ENCODE measurements at regions not wholly inside any gene's neighbourhood (a gene's known extent, or its start where the extent isn't known, plus 50 kb on each side); places are given as distances from the start of the nearest gene placed in this dataset.

DNA sequence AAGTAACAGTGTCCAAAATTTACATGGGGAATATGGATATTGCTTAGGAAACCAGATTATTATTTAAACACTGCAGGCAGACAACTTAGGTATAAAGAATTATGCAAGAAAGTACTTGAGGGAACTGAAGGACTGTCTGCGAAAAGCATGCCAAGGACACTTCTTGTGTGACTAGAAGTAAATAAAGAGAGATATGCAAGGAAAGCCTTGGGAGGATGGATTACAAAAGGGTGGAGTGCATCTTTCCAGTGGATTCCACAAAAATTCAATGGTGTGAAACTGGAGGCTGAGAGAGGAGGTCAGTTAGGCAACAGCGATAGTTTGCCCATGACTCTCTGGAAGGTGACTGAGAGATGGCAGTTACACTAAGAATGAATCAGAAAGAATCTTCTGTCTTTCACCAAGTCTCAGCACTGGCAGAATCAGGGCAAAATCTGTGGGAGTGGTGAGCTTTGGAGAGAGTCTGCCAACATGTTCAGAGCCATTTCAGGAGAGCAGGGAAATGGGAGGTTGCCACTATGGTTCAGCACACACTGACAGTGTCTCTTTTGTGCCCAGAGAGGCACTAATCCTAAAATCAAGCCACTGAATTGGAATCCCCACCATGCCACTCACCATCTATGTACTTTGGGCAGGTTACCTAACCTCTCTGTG, 331.6 kb downstream of the BMPER start:
- H3K36me3 Mint-ChIP-seq: no peaks in the 10 kb centered on the region
- ChIA-PET CTCF (no interaction called here), POLR2A (no interaction called here)
- no peaks in the 10 kb centered on the region for H3K27me3 Mint-ChIP-seq
- Histone ChIP-seq H3K4me1 (ENCODE audit: control insufficient read depth in 1 of 2, extremely low read depth in 1 of 2, insufficient read depth in 2 of 2, low read length in 2 of 2) (no peaks in the 10 kb centered on the region), H3K36me3 (ENCODE audit: control insufficient read depth in 2 of 2, extremely low read depth in 1 of 2, insufficient read depth in 1 of 2, low read length in 1 of 2) (no peaks in the 10 kb centered on the region), H3K27ac (ENCODE audit: low read length) (no peak overlapping the region), H3K27me3 (replicated peaks in 1 of 2; ENCODE audit: control insufficient read depth in 2 of 2, extremely low read depth in 1 of 2, insufficient read depth in 2 of 2, low read length in 1 of 2) (no peaks in the 10 kb centered on the region), H3K4me3 (ENCODE audit: control insufficient read depth in 1 of 2, extremely low read depth in 1 of 2, low read length in 1 of 2) (no peak overlapping the region), H3K9me3 (no peaks in the 10 kb centered on the region)
- DNase-seq (no peak), ATAC-seq (replicated peaks in 1 of 4) (no peak)
- WGBS (ENCODE audit: insufficient coverage): 92% methylated on average over 1 of the region's 2 CpGs
- no peaks in the 10 kb centered on the region for H3K4me1 Mint-ChIP-seq
- no peak overlapping the region for H3K4me3 Mint-ChIP-seq
- peaks cover 2 to 8% (median 6%) of the 10 kb centered on the region in 3 donors for H3K9me3 Mint-ChIP-seq
- H3K27ac Mint-ChIP-seq: no peak overlapping the region

DNA sequence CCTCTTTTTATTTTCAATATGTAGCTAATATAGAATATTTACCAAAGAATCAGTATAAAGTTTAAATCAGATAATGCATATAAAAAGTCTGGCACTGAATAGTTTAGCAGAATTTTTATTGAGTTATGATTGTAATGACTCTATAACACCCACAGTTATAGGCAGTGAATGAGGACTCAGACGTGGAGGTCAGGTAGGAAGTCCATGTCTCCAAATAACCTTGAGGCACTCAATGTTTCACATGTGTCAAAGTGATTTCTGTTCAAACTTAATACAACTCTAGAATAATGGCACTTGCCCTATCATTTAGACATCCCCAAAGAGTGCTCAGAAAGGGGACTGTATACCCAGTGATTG, 332.1 kb downstream of the BMPER start:
- no CpG with 5 or more reads among the region's 1 CpG for WGBS (ENCODE audit: insufficient coverage)
- Mint-ChIP-seq H3K27ac (no peak overlapping the region), H3K36me3 (no peaks in the 10 kb centered on the region), H3K9me3 (peaks cover 1 to 4% (median 3%) of the 10 kb centered on the region in 3 donors), H3K4me1 (no peaks in the 10 kb centered on the region), H3K4me3 (no peak overlapping the region), H3K27me3 (no peaks in the 10 kb centered on the region)
- CTCF ChIA-PET: no interaction called here
- POLR2A ChIA-PET: no interaction called here
- Histone ChIP-seq H3K27me3 (replicated peaks in 1 of 2; ENCODE audit: control insufficient read depth in 2 of 2, extremely low read depth in 1 of 2, insufficient read depth in 2 of 2, low read length in 1 of 2) (no peaks in the 10 kb centered on the region), H3K9me3 (no peaks in the 10 kb centered on the region), H3K4me1 (ENCODE audit: control insufficient read depth in 1 of 2, extremely low read depth in 1 of 2, insufficient read depth in 2 of 2, low read length in 2 of 2) (no peaks in the 10 kb centered on the region), H3K36me3 (ENCODE audit: control insufficient read depth in 2 of 2, extremely low read depth in 1 of 2, insufficient read depth in 1 of 2, low read length in 1 of 2) (no peaks in the 10 kb centered on the region), H3K27ac (ENCODE audit: low read length) (no peak overlapping the region), H3K4me3 (ENCODE audit: control insufficient read depth in 1 of 2, extremely low read depth in 1 of 2, low read length in 1 of 2) (no peak overlapping the region)
- DNase-seq (no peak), ATAC-seq (replicated peaks in 1 of 4) (no peak)

DNA sequence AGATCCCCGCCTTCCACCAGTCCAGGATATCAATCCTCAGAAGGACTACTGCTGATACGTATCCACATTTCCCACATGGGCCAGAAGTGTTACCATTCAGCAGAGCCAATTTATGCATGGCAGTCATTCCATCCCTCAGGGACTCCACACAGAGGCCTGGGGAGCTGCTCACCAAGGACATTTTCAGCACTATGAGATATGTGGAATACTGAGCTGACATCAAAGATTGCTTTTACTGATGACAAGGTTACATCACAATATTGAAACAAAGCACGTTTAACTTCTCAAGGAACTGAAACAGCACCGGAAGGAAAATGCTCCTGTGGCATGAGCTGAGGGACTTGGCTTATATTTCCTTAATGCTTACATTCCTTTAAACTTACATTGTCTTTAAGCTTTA, 335.1 kb downstream of the BMPER start:
- H3K4me1 ChIP-seq (ENCODE audit: control insufficient read depth in 1 of 2, extremely low read depth in 1 of 2, insufficient read depth in 2 of 2, low read length in 2 of 2): no peaks in the 10 kb centered on the region
- ChIA-PET CTCF (no interaction called here), POLR2A (no interaction called here)
- H3K36me3 ChIP-seq (ENCODE audit: control insufficient read depth in 2 of 2, extremely low read depth in 1 of 2, insufficient read depth in 1 of 2, low read length in 1 of 2): no peaks in the 10 kb centered on the region
- no peak overlapping the region for H3K4me3 ChIP-seq (ENCODE audit: control insufficient read depth in 1 of 2, extremely low read depth in 1 of 2, low read length in 1 of 2)
- no peaks in the 10 kb centered on the region for H3K9me3 ChIP-seq
- Mint-ChIP-seq H3K4me3 (no peak overlapping the region), H3K27ac (no peak overlapping the region), H3K27me3 (no peaks in the 10 kb centered on the region), H3K9me3 (peaks cover 0 to 11% (median 0%) of the 10 kb centered on the region in 3 donors), H3K36me3 (no peaks in the 10 kb centered on the region), H3K4me1 (no peaks in the 10 kb centered on the region)
- H3K27ac ChIP-seq (ENCODE audit: low read length): no peak overlapping the region
- no peak for ATAC-seq (replicated peaks in 1 of 4)
- WGBS (ENCODE audit: insufficient coverage): 100% methylated on average over 1 of the region's 4 CpGs
- DNase-seq: no peak
- no peaks in the 10 kb centered on the region for H3K27me3 ChIP-seq (replicated peaks in 1 of 2; ENCODE audit: control insufficient read depth in 2 of 2, extremely low read depth in 1 of 2, insufficient read depth in 2 of 2, low read length in 1 of 2)

DNA sequence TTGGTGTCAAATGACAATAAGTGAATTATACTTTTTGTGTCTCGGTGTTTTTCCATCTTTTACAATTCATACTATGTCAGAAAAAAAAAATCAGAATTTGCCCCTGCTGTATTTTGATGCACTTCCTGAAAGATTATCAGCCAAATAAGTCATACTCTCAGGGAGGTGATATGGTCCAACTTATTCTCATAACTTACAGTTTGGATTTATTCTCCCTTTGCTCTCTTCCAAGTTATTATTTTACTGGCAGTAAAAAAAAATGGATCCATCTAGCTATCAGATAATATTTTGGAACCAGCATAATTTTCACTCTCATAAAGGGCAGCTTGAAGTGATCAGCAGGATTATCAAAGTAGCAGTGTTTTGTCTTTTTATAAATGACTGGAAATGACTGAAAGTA, 337.1 kb downstream of the BMPER start:
- Mint-ChIP-seq H3K4me1 (no peaks in the 10 kb centered on the region), H3K9me3 (peaks cover 0 to 13% (median 1%) of the 10 kb centered on the region in 3 donors), H3K36me3 (no peaks in the 10 kb centered on the region), H3K4me3 (no peak overlapping the region), H3K27ac (no peak overlapping the region), H3K27me3 (no peaks in the 10 kb centered on the region)
- DNase-seq: no peak
- ATAC-seq (replicated peaks in 1 of 4): no peak
- H3K4me1 ChIP-seq (ENCODE audit: control insufficient read depth in 1 of 2, extremely low read depth in 1 of 2, insufficient read depth in 2 of 2, low read length in 2 of 2): no peaks in the 10 kb centered on the region
- H3K36me3 ChIP-seq (ENCODE audit: control insufficient read depth in 2 of 2, extremely low read depth in 1 of 2, insufficient read depth in 1 of 2, low read length in 1 of 2): no peaks in the 10 kb centered on the region
- no peak overlapping the region for H3K4me3 ChIP-seq (ENCODE audit: control insufficient read depth in 1 of 2, extremely low read depth in 1 of 2, low read length in 1 of 2)
- H3K27me3 ChIP-seq (replicated peaks in 1 of 2; ENCODE audit: control insufficient read depth in 2 of 2, extremely low read depth in 1 of 2, insufficient read depth in 2 of 2, low read length in 1 of 2): no peaks in the 10 kb centered on the region
- H3K27ac ChIP-seq (ENCODE audit: low read length): no peak overlapping the region
- WGBS (ENCODE audit: insufficient coverage): no CpG with 5 or more reads among the region's 1 CpG
- ChIA-PET CTCF (no interaction called here), POLR2A (interaction anchor here in 1 of 2 donors (0.6 kb wide), 1 partner anchor 9 kb away, joined by 3 read pairs; no protein-coding TSS in a partner anchor)
- no peaks in the 10 kb centered on the region for H3K9me3 ChIP-seq

DNA sequence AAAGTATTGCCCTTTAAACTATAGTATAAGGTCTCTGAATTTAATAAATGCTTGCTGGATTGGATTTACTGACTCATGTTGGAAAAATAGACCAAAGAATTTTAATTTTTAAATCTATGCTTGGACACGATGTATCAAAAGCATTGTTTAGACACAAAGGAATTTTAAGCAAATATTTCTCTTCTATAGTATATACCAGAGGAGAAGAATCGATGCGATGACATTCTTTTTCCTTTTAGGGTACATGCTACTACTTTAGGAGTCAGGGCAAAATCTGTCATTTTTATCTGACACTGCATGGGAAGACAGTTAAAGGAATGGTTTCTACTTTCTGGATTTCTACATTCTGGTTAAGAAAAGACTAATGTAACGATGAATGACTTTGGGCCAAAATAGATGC, 339.9 kb downstream of the BMPER start:
- H3K27ac Mint-ChIP-seq: no peak overlapping the region
- POLR2A ChIA-PET: no interaction called here
- WGBS (ENCODE audit: insufficient coverage): 80% methylated on average over 1 of the region's 4 CpGs

DNA sequence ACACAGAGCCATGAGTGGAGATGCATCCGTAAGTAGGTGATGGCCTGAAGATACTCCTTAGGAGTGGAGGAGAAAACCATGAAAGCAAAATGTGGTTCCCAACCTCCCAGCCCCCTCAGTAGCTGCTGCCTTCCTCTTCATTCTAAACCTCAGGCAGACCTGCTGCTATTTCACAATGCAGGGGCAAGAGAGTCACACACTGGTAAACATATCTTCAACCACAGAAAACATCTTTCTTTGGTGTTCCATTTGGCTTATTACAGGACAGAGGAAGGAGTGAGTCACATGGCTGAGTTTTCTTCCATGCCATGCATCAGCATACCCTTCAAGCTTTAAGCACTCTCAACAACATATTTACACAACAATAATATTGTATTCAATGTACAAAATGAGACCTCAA, 342.1 kb downstream of the BMPER start:
- WGBS (ENCODE audit: insufficient coverage): no CpG with 5 or more reads among the region's 1 CpG
- ATAC-seq (replicated peaks in 1 of 4): no peak
- ChIA-PET POLR2A (no interaction called here), CTCF (no interaction called here)
- no peaks in the 10 kb centered on the region for H3K4me1 Mint-ChIP-seq
- no peaks in the 10 kb centered on the region for H3K36me3 Mint-ChIP-seq
- Histone ChIP-seq H3K27me3 (replicated peaks in 1 of 2; ENCODE audit: control insufficient read depth in 2 of 2, extremely low read depth in 1 of 2, insufficient read depth in 2 of 2, low read length in 1 of 2) (no peaks in the 10 kb centered on the region), H3K4me3 (ENCODE audit: control insufficient read depth in 1 of 2, extremely low read depth in 1 of 2, low read length in 1 of 2) (no peak overlapping the region), H3K36me3 (ENCODE audit: control insufficient read depth in 2 of 2, extremely low read depth in 1 of 2, insufficient read depth in 1 of 2, low read length in 1 of 2) (no peaks in the 10 kb centered on the region), H3K27ac (ENCODE audit: low read length) (no peak overlapping the region), H3K9me3 (no peaks in the 10 kb centered on the region), H3K4me1 (ENCODE audit: control insufficient read depth in 1 of 2, extremely low read depth in 1 of 2, insufficient read depth in 2 of 2, low read length in 2 of 2) (no peaks in the 10 kb centered on the region)
- H3K27ac Mint-ChIP-seq: no peak overlapping the region
- DNase-seq: no peak
- H3K4me3 Mint-ChIP-seq: no peak overlapping the region
- H3K9me3 Mint-ChIP-seq: peaks cover 0 to 13% (median 1%) of the 10 kb centered on the region in 3 donors
- no peaks in the 10 kb centered on the region for H3K27me3 Mint-ChIP-seq

More for the DNA sequence above, 339.9 kb downstream of the BMPER start:
- peaks cover 0 to 13% (median 1%) of the 10 kb centered on the region in 3 donors for H3K9me3 Mint-ChIP-seq
- no peaks in the 10 kb centered on the region for H3K27me3 Mint-ChIP-seq
- CTCF ChIA-PET: no interaction called here
- H3K4me1 ChIP-seq (ENCODE audit: control insufficient read depth in 1 of 2, extremely low read depth in 1 of 2, insufficient read depth in 2 of 2, low read length in 2 of 2): no peaks in the 10 kb centered on the region
- ATAC-seq (replicated peaks in 1 of 4) (no peak), DNase-seq (no peak)
- H3K4me1 Mint-ChIP-seq: no peaks in the 10 kb centered on the region
- H3K36me3 Mint-ChIP-seq: no peaks in the 10 kb centered on the region
- no peaks in the 10 kb centered on the region for H3K9me3 ChIP-seq
- no peak overlapping the region for H3K4me3 ChIP-seq (ENCODE audit: control insufficient read depth in 1 of 2, extremely low read depth in 1 of 2, low read length in 1 of 2)
- H3K27me3 ChIP-seq (replicated peaks in 1 of 2; ENCODE audit: control insufficient read depth in 2 of 2, extremely low read depth in 1 of 2, insufficient read depth in 2 of 2, low read length in 1 of 2): no peaks in the 10 kb centered on the region
- no peak overlapping the region for H3K27ac ChIP-seq (ENCODE audit: low read length)
- no peak overlapping the region for H3K4me3 Mint-ChIP-seq
- no peaks in the 10 kb centered on the region for H3K36me3 ChIP-seq (ENCODE audit: control insufficient read depth in 2 of 2, extremely low read depth in 1 of 2, insufficient read depth in 1 of 2, low read length in 1 of 2)

DNA sequence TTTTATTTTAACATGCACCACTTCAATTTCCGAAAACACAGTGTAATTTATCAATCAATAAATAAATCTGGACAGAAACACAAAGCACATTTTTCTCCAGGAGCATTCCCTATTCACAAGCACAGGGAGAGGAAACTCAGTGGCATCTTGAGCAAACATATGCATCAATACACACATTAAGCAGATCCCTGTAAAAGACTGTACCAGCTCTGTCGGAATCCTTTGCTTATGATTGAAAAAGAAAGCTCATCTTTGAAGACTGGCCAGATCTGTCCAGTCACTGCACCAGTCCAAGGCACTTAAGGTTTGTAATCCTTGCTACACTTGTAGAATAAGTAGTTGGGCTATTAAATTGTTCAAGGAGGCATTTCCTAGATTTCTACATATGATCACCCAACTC, 343.9 kb downstream of the BMPER start:
- Mint-ChIP-seq H3K27ac (no peak overlapping the region), H3K4me1 (no peaks in the 10 kb centered on the region), H3K9me3 (peaks cover 0 to 10% (median 1%) of the 10 kb centered on the region in 3 donors), H3K4me3 (no peak overlapping the region), H3K27me3 (no peaks in the 10 kb centered on the region), H3K36me3 (no peaks in the 10 kb centered on the region)
- Histone ChIP-seq H3K36me3 (ENCODE audit: control insufficient read depth in 2 of 2, extremely low read depth in 1 of 2, insufficient read depth in 1 of 2, low read length in 1 of 2) (no peaks in the 10 kb centered on the region), H3K27me3 (replicated peaks in 1 of 2; ENCODE audit: control insufficient read depth in 2 of 2, extremely low read depth in 1 of 2, insufficient read depth in 2 of 2, low read length in 1 of 2) (no peaks in the 10 kb centered on the region), H3K4me1 (ENCODE audit: control insufficient read depth in 1 of 2, extremely low read depth in 1 of 2, insufficient read depth in 2 of 2, low read length in 2 of 2) (no peaks in the 10 kb centered on the region), H3K9me3 (no peaks in the 10 kb centered on the region), H3K4me3 (ENCODE audit: control insufficient read depth in 1 of 2, extremely low read depth in 1 of 2, low read length in 1 of 2) (no peak overlapping the region), H3K27ac (ENCODE audit: low read length) (no peak overlapping the region)
- WGBS (ENCODE audit: insufficient coverage): 44% methylated on average over 1 of the region's 2 CpGs
- ATAC-seq (replicated peaks in 1 of 4) (no peak), DNase-seq (no peak)
- CTCF ChIA-PET: no interaction called here
- POLR2A ChIA-PET: no interaction called here
